ENCODE measurements at regions not wholly inside any gene's neighbourhood (a gene's known extent, or its start where the extent isn't known, plus 50 kb on each side); places are given as distances from the start of the nearest gene placed in this dataset.

DNA sequence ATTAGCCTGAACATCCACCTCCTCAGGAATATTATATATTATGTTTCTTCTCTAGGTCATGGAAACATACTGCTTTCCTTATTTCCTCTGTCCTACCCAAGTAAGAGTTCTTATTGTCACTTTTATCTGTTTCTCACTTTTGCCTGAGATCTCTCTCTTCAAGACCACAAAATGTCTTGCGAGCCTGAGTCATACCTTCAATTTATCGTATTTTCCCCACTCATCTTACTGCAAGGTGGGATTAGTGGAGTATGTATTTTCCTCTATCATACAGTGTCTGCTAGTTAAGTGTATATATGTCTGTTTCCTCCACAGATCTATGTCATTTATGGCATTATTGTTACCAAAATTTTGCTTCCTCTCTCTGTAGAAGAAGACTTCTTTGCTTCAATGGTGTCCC is 124.5 kb downstream of the EIF4E start:
- Mint-ChIP-seq H3K27ac (ENCODE audit: unreplicated experiment) (no peak overlapping the region), H3K36me3 (ENCODE audit: unreplicated experiment) (no peaks in the 10 kb centered on the region), H3K27me3 (ENCODE audit: unreplicated experiment) (peaks cover 3% of the 10 kb centered on the region), H3K4me3 (ENCODE audit: unreplicated experiment) (no peak overlapping the region), H3K4me1 (ENCODE audit: unreplicated experiment) (no peaks in the 10 kb centered on the region), H3K9me3 (ENCODE audit: unreplicated experiment) (no peaks in the 10 kb centered on the region)
- TF ChIP-seq, protein P1, sequence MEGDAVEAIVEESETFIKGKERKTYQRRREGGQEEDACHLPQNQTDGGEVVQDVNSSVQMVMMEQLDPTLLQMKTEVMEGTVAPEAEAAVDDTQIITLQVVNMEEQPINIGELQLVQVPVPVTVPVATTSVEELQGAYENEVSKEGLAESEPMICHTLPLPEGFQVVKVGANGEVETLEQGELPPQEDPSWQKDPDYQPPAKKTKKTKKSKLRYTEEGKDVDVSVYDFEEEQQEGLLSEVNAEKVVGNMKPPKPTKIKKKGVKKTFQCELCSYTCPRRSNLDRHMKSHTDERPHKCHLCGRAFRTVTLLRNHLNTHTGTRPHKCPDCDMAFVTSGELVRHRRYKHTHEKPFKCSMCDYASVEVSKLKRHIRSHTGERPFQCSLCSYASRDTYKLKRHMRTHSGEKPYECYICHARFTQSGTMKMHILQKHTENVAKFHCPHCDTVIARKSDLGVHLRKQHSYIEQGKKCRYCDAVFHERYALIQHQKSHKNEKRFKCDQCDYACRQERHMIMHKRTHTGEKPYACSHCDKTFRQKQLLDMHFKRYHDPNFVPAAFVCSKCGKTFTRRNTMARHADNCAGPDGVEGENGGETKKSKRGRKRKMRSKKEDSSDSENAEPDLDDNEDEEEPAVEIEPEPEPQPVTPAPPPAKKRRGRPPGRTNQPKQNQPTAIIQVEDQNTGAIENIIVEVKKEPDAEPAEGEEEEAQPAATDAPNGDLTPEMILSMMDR (IDR thresholded peaks at IDR 0.05), result no peak
- DNase-seq (ENCODE audit: extremely low spot score, unreplicated experiment), result no peak

DNA sequence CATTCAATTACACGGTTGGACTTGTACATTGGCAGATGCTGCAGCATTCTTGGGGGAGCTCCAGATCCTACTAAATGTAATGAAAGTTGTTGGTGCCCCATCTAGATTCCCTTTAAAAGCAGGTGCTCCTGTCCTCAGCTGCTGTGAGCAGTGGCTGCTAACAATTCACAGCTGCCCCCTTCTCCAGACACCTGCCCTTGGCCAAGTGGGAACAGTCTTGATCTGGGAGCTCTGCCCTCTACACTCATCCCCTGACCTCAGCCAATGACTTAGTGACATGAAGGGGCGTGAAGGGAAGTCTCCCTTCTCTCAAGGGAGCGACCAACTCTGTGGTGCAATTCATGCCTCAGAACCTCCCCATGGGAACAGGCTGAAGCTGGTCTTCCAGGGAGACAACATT is 125.7 kb downstream of the EIF4E start:
- Mint-ChIP-seq H3K27me3 (ENCODE audit: unreplicated experiment) (peaks cover 5% of the 10 kb centered on the region), H3K9me3 (ENCODE audit: unreplicated experiment) (no peaks in the 10 kb centered on the region), H3K36me3 (ENCODE audit: unreplicated experiment) (no peaks in the 10 kb centered on the region), H3K4me3 (ENCODE audit: unreplicated experiment) (no peak overlapping the region), H3K4me1 (ENCODE audit: unreplicated experiment) (no peaks in the 10 kb centered on the region), H3K27ac (ENCODE audit: unreplicated experiment) (no peak overlapping the region)
- TF ChIP-seq, protein P1 (IDR thresholded peaks at IDR 0.05), result no peak
- no peak for DNase-seq (ENCODE audit: extremely low spot score, unreplicated experiment)

DNA sequence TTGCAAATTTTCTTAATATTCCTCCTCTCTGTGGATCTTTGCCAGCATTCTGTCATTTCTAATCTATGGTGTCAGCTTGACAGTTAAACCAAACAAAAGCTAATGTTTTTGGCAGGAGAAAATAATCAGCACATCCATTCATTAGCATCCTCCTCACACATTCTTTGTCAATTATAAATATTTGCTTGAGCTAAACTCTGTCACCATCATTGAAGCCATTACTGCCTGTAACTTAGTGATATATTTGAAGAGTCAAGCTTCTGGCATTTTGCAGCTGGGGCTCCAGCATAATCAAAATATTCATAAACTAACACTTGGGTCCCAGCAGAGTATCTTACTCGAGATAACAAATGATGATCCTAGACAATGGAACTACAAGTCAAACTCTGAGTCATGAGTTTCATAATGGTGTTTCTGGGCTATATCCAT is 126.1 kb downstream of the EIF4E start:
- Mint-ChIP-seq H3K36me3 (ENCODE audit: unreplicated experiment) (no peaks in the 10 kb centered on the region), H3K27ac (ENCODE audit: unreplicated experiment) (no peak overlapping the region), H3K4me3 (ENCODE audit: unreplicated experiment) (no peak overlapping the region), H3K27me3 (ENCODE audit: unreplicated experiment) (peaks cover 9% of the 10 kb centered on the region), H3K9me3 (ENCODE audit: unreplicated experiment) (no peaks in the 10 kb centered on the region), H3K4me1 (ENCODE audit: unreplicated experiment) (no peaks in the 10 kb centered on the region)
- DNase-seq (ENCODE audit: extremely low spot score, unreplicated experiment), result no peak
- TF ChIP-seq, protein P1 (IDR thresholded peaks at IDR 0.05), result no peak

DNA sequence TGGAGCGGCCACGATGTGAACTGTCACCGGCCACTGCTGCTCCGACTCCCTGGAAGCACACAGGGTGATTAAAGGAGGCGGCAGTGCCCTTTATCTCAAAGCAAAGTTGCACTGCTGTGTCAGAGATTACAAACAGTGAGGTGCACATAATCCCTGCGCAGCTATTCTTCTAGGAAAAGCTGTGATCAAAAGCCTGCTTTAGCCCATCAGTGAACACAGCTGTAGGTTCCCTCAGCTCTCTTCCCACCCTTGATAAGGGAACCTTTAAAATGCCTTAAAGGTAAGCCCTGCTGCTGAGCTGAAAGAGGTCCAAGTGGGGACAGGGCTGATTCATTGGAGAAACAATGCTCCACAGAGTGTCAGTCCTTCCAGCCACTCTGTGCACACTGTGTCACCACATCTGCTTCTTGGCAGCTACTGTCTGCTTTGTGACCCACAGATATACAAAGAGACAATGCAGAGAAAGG is 127.6 kb downstream of the EIF4E start:
- Mint-ChIP-seq H3K4me1 (ENCODE audit: unreplicated experiment) (no peaks in the 10 kb centered on the region), H3K9me3 (ENCODE audit: unreplicated experiment) (no peaks in the 10 kb centered on the region), H3K27me3 (ENCODE audit: unreplicated experiment) (peaks cover 22% of the 10 kb centered on the region), H3K27ac (ENCODE audit: unreplicated experiment) (no peak overlapping the region), H3K4me3 (ENCODE audit: unreplicated experiment) (no peak overlapping the region), H3K36me3 (ENCODE audit: unreplicated experiment) (no peaks in the 10 kb centered on the region)
- TF ChIP-seq, protein P1 (IDR thresholded peaks at IDR 0.05), result no peak
- DNase-seq (ENCODE audit: extremely low spot score, unreplicated experiment), result no peak

DNA sequence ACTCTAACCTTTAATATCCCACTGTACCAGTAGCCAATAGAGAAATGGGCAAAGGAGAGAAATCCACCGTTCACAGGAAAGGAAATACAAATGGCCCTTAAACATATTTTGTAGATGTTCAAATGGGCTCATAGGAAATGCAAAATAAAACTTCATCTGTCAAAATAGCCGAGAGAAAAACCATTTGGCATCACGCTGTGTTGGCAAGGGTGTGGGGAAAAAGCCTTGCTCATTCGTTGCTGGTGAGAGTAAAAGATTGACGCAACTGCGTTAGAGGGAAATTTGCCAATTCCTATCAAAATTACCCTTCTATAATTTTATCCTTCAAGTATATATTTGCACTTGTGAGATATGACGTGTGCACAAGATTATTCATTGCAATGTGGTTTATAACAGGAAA is 131.9 kb downstream of the EIF4E start:
- no peaks in the 10 kb centered on the region for H3K9me3 Mint-ChIP-seq (ENCODE audit: unreplicated experiment)
- H3K36me3 Mint-ChIP-seq (ENCODE audit: unreplicated experiment), result no peaks in the 10 kb centered on the region
- H3K27me3 Mint-ChIP-seq (ENCODE audit: unreplicated experiment), result peaks cover 19% of the 10 kb centered on the region
- TF ChIP-seq, protein P1 (IDR thresholded peaks at IDR 0.05), result no peak
- no peak overlapping the region for H3K27ac Mint-ChIP-seq (ENCODE audit: unreplicated experiment)
- H3K4me3 Mint-ChIP-seq (ENCODE audit: unreplicated experiment), result no peak overlapping the region
- H3K4me1 Mint-ChIP-seq (ENCODE audit: unreplicated experiment), result no peaks in the 10 kb centered on the region
- no peak for DNase-seq (ENCODE audit: extremely low spot score, unreplicated experiment)
